GM21360 (cell line): ENCODE measurements at regions not wholly inside any gene's neighbourhood (a gene's known extent, or its start where the extent isn't known, plus 50 kb on each side); places are given as distances from the start of the nearest gene placed in this dataset.

ENCODE experiments used
- ATAC-seq: cut with Tn5 transposase; IDR thresholded peaks from one replicate; pipeline ENCODE4 v1.9.1; 2021; ENCODE audit warnings: mild to moderate bottlenecking, moderate library complexity; ENCODE audit not compliant: unreplicated experiment

GRCh38 chr13:75919660-75920199 is 283.6 kb downstream of the LMO7 start:
- no peak for ATAC-seq

DNA sequence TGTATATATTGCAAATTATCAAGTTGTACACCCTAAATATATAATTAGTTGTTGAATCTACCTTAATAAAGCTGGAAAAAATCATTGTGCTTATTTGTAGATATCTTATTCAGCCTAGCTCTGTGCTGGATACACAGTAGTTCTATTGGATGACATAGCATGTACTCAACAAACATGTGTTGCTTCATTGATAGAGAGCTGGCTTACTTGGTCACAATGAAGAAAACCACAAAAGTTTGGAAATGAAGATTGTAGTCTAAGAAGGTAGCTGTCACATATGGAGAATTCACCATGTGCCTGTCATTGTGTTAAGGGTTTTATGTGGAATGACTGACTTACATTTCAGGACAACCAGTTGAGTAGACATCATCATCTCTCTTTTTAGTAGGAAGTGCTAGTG is 278.9 kb downstream of the LMO7 start:
- no peak for ATAC-seq

DNA sequence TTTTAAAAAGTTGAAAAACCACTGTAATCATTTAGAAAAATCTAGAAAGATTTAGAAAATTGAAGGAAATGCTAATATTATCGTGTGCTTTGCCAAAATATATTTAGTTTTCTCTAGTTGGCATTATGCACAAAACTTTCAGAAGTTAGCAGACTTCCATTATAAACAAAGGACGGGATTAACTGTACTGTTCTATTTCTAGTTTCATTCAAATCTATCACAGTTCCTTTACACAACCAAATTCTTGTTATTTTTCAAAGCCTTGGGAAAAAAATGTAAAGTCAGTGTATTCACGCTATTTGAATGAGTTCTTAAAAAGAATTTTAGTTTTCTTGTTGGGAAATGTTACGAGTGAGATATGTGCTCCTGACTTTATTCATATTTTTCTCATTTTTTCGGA is 277.8 kb downstream of the LMO7 start:
- no peak for ATAC-seq

DNA sequence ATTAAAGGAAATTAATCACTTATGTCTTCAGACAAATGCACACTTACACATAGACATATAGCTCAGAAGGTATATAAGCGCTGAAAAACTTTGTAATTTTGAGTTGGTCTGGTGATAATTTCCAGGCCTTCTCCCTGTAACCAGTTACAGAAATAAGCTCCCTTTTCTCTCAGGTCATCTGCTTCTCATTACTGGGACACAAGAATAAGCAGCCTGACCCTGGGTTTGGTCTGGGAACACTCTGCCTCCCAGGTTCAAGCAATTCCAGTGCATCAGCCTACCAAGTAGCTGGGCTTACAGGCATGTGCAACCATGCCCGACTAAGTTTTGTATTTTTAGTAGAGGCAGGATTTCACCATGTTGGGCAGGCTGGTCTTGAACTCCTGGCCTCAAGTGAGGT is 274.5 kb downstream of the LMO7 start:
- no peak for ATAC-seq
